Caco-2 (cell line): ENCODE measurements at regions not wholly inside any gene's neighbourhood (a gene's known extent, or its start where the extent isn't known, plus 50 kb on each side); places are given as distances from the start of the nearest gene placed in this dataset.
"Not testable (repeated sequence)": the region's sequence is repeated elsewhere in the genome, so short reads cannot be mapped to it uniquely, and the experiment has no call there.

ENCODE experiments used
- BruUV-seq: library from RNA; stranded (reverse); fragments of 400-500 nt; replicated peaks from 2 replicates; lab custom pipeline; 2021; lab: Mats Ljungman, UMichigan
- CTCF ChIA-PET: fragments of 300-600 bp; sonication (Branson Sonifier 250); formaldehyde crosslinking; loops from one replicate; lab custom pipeline; 2022; ENCODE audit warnings: antibody characterized with exemption; lab: Charles Lee
- POLR2A ChIA-PET: fragments of 300-600 bp; sonication (Branson Sonifier 250); formaldehyde crosslinking; loops from one replicate; lab custom pipeline; 2022; ENCODE audit warnings: antibody characterized with exemption; lab: Charles Lee
- DNase-seq, 2 experiments: peaks; one replicate each; pipeline versions ENCODE4 v3.0.0 to v3.0.0-alpha.2; 2020 to 2022
- H3K27me3 ChIP-seq: replicated peaks from 2 replicates; pipeline ENCODE4 v1.6.0; 2011; ENCODE audit warnings: low read length; ENCODE audit not compliant: control insufficient read depth, insufficient read depth
- H3K36me3 ChIP-seq: 2 replicates; pipeline ENCODE4 v1.5.1; 2011; ENCODE audit warnings: low read length; ENCODE audit not compliant: control insufficient read depth, insufficient read depth
- H3K4me1 ChIP-seq: fragments of 250-450 bp; sonication (Bioruptor Pico); 2 replicates; pipeline ENCODE4 v1.5.1; 2020; ENCODE audit warnings: mild to moderate bottlenecking
- H3K4me3 ChIP-seq: 2 replicates; pipeline ENCODE4 v1.5.1; 2011; ENCODE audit warnings: low read depth, mild to moderate bottlenecking, control low read depth, low read length
- H3K9me3 ChIP-seq: fragments of 250-450 bp; sonication (Bioruptor Pico); 2 replicates; pipeline ENCODE4 v1.5.1; 2020; ENCODE audit warnings: mild to moderate bottlenecking, moderate library complexity
- H3K27ac Mint-ChIP-seq: one replicate; pipeline ENCODE4 v1.8.0; 2022; ENCODE audit warnings: mixed read lengths; ENCODE audit not compliant: unreplicated experiment
- H3K27me3 Mint-ChIP-seq: one replicate; pipeline ENCODE4 v1.8.0; 2022; ENCODE audit warnings: mixed read lengths; ENCODE audit not compliant: insufficient read depth, unreplicated experiment
- H3K36me3 Mint-ChIP-seq: one replicate; pipeline ENCODE4 v1.8.0; 2022; ENCODE audit warnings: mild to moderate bottlenecking, mixed read lengths; ENCODE audit not compliant: insufficient read depth, unreplicated experiment
- H3K4me1 Mint-ChIP-seq: one replicate; pipeline ENCODE4 v1.8.0; 2022; ENCODE audit warnings: low read depth, mixed read lengths; ENCODE audit not compliant: unreplicated experiment
- H3K4me3 Mint-ChIP-seq: one replicate; pipeline ENCODE4 v1.8.0; 2022; ENCODE audit warnings: mild to moderate bottlenecking, moderate library complexity, mixed read lengths; ENCODE audit not compliant: unreplicated experiment
- H3K9me3 Mint-ChIP-seq: one replicate; pipeline ENCODE4 v1.8.0; 2022; ENCODE audit warnings: mixed read lengths; ENCODE audit not compliant: unreplicated experiment
- intact Hi-C: fragments of 100-400 bp; cut with micrococcal nuclease; formaldehyde crosslinking; loops from one replicate; pipeline ENCODE4 v1.10.0; 2022; ENCODE audit not compliant: unreplicated experiment

DNA sequence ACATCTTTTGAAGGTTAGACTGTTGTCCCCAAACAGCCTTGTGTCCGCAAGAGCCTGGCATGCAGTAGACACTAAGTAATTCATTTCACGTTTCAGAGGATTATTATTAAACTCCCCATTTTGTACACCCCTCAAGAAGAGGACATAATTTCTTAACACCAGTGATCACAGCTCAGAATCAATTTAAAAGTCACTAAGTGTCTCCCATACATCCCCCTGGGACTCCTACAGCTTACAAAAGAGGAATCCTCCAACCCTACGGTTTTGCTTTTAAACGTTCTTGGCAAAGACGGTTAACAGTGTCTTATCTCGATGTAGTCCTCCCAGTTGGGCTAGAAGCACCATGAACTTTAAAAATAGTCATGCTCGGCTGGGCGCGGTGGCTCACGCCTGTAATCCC, 81.2 kb upstream of the PDPR start:
- H3K27ac Mint-ChIP-seq, BruUV-seq, H3K4me3 ChIP-seq, H3K4me1 ChIP-seq, H3K4me1 Mint-ChIP-seq, H3K27me3 ChIP-seq, DNase-seq, H3K36me3 ChIP-seq, CTCF ChIA-PET, H3K4me3 Mint-ChIP-seq, POLR2A ChIA-PET, H3K9me3 Mint-ChIP-seq, H3K27me3 Mint-ChIP-seq, intact Hi-C loops, H3K9me3 ChIP-seq: not testable (repeated sequence)
- peaks cover 79% of the 10 kb centered on the region for H3K36me3 Mint-ChIP-seq

DNA sequence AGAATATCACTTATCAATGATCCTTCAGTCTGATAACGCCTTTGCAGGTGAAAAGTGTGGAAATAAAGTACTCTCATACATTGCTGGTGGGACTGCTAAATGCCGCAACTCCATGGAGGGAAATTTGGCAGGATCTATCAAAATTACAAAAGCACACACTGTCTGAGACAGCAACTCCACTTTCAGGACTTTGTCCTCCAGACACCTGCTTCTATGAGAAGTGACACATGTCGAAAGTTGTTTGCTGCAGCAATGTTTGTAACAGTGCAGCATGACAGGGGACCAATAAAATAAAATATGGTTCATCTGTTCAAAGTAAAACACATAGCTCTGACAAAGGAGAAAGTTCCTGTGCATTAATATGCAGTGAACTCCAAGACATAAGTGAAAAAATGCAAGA, 76.2 kb upstream of the PDPR start:
- intact Hi-C loops, H3K36me3 ChIP-seq, BruUV-seq, CTCF ChIA-PET, DNase-seq, H3K27me3 ChIP-seq, H3K27ac Mint-ChIP-seq, H3K9me3 ChIP-seq, POLR2A ChIA-PET, H3K4me3 ChIP-seq, H3K4me3 Mint-ChIP-seq, H3K4me1 ChIP-seq, H3K4me1 Mint-ChIP-seq, H3K27me3 Mint-ChIP-seq, H3K9me3 Mint-ChIP-seq: not testable (repeated sequence)
- H3K36me3 Mint-ChIP-seq = peaks cover 71% of the 10 kb centered on the region

DNA sequence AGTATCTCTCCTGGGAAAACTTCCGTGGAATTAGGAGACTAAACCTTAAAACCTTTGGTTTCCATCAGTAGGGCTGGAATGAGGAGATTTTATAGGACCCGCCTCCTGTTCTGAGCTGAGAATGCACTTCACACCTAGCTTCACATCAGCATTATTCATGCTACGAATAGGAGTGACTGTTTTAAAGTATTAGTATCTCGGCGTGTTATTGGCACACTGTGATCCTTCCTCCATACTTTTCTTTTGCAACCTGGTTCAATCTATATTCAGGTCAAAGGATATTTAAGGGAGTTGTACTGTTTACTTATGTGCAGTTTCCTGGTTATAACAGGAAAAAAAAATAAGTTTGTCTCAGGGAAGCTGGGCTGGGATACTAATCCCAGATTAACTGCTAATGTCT, 73.6 kb upstream of the PDPR start:
- H3K36me3 Mint-ChIP-seq = peaks cover 45% of the 10 kb centered on the region
- POLR2A ChIA-PET, CTCF ChIA-PET, intact Hi-C loops, BruUV-seq, H3K27me3 Mint-ChIP-seq, H3K27me3 ChIP-seq, H3K27ac Mint-ChIP-seq, H3K4me3 Mint-ChIP-seq, H3K4me3 ChIP-seq, H3K4me1 Mint-ChIP-seq, H3K4me1 ChIP-seq, H3K36me3 ChIP-seq, H3K9me3 ChIP-seq, DNase-seq, H3K9me3 Mint-ChIP-seq: not testable (repeated sequence)

DNA sequence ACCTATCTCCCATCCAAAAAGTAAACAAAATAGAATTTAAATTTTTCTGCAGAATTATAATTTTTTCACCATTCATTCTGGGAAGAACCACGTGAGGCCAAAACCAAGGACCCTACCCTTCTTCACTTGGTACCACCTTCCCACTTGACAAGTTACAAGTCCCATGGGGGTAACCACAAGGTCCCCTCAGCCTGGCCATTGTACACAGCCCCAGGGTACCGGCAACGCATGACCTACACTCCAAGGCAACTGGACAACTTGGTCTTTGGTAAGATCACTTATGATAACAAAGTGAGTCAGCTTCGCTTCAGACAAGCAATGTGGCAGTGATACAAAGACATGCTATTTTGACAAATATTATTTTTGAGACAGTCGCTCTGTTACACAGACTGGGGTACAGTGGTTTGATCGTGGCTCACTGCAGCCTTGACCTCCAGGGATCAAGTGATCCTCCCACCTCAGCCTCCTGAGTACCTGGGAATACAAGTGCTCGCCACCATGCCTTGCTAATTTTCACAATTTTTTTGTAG, 70.5 kb upstream of the PDPR start:
- H3K27me3 ChIP-seq, H3K9me3 Mint-ChIP-seq, H3K27ac Mint-ChIP-seq, CTCF ChIA-PET, H3K4me1 ChIP-seq, intact Hi-C loops, H3K9me3 ChIP-seq, POLR2A ChIA-PET, H3K4me3 ChIP-seq, H3K4me1 Mint-ChIP-seq, BruUV-seq, DNase-seq, H3K27me3 Mint-ChIP-seq, H3K36me3 ChIP-seq, H3K4me3 Mint-ChIP-seq: not testable (repeated sequence)
- peaks cover 27% of the 10 kb centered on the region for H3K36me3 Mint-ChIP-seq

DNA sequence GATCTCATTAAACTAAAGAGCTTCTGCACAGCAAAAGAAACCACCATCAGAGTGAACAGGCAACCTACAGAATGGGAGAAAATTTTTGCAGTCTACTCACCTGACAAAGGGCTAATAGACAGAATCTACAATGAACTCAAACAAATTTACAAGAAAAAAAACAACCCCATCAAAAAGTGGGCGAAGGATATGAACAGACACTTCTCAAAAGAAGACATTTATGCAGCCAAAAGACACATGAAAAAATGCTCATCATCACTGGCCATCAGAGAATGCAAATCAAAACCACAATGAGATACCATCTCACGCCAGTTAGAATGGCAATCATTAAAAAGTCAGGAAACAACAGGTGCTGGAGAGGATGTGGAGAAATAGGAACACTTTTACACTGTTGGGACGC, 67.6 kb upstream of the PDPR start:
- CTCF ChIA-PET, BruUV-seq, DNase-seq, H3K4me3 ChIP-seq, H3K4me1 ChIP-seq, H3K36me3 ChIP-seq, H3K27me3 ChIP-seq, H3K4me1 Mint-ChIP-seq, intact Hi-C loops, H3K4me3 Mint-ChIP-seq, H3K9me3 ChIP-seq, H3K27me3 Mint-ChIP-seq, H3K9me3 Mint-ChIP-seq, POLR2A ChIA-PET, H3K27ac Mint-ChIP-seq, H3K36me3 Mint-ChIP-seq: not testable (repeated sequence)

DNA sequence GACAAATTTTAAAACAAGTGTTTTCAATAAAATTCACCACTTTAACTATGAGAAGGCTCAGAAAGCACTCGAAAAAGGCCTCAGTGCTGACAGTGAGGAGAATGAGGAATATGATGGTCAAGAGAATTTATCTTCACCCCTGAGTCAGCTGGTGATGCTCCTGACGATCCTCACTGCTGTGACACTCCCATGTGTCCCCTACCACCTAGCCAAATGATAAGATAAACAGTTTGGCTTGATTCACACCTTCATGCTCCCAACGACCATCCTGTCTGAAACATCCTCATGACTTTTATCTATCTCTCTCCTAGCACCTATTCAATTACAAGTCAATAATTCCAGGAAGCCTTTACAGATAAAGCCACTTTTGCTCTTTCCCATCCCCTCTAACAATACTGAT, 66.0 kb upstream of the PDPR start:
- H3K36me3 ChIP-seq, H3K27me3 ChIP-seq, H3K4me1 ChIP-seq, H3K9me3 ChIP-seq, H3K27ac Mint-ChIP-seq, H3K4me3 ChIP-seq, DNase-seq, H3K9me3 Mint-ChIP-seq, intact Hi-C loops, H3K4me1 Mint-ChIP-seq, H3K27me3 Mint-ChIP-seq, H3K36me3 Mint-ChIP-seq, POLR2A ChIA-PET, H3K4me3 Mint-ChIP-seq, CTCF ChIA-PET, BruUV-seq: not testable (repeated sequence)

DNA sequence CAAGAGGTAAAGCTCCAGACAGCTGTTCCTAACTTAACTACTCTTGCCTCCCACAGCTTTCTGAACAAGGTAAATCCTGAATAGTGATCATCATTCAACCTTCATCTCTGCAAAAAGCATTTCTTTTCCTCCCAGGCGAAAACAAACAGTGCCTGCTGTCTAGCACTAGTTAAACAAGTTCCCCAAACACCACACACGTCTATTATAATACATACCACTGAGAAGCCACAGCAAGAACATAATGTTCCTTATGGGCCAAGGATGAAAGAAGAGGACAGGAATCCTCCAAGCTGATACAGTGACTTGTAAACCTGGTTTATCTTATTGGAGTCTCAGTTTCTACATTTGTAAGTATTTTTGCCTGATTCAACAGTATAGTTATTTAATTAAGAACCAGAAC, 56.1 kb upstream of the PDPR start:
- BruUV-seq, H3K36me3 Mint-ChIP-seq, H3K27me3 Mint-ChIP-seq, DNase-seq, H3K4me3 ChIP-seq, H3K27me3 ChIP-seq, CTCF ChIA-PET, H3K4me3 Mint-ChIP-seq, H3K27ac Mint-ChIP-seq, H3K36me3 ChIP-seq, POLR2A ChIA-PET, intact Hi-C loops, H3K9me3 ChIP-seq, H3K9me3 Mint-ChIP-seq, H3K4me1 Mint-ChIP-seq: not testable (repeated sequence)
- H3K4me1 ChIP-seq = peaks cover 23% of the 10 kb centered on the region
